GM12891 (cell line): ENCODE measurements at regions not wholly inside any gene's neighbourhood (a gene's known extent, or its start where the extent isn't known, plus 50 kb on each side); places are given as distances from the start of the nearest gene placed in this dataset.

Experiments used
- POLR2A ChIP-seq: IDR thresholded peaks from 2 replicates; pipeline ENCODE4 v1.6.1; 2011; ENCODE audit warnings: low read depth, low read length, control low read depth
- POLR2AphosphoS5 ChIP-seq: IDR thresholded peaks from 2 replicates; pipeline ENCODE4 v1.6.1; 2011; ENCODE audit warnings: low read depth, low read length, control low read depth
- TAF1 ChIP-seq: IDR thresholded peaks from 2 replicates; pipeline ENCODE4 v1.6.1; 2011; ENCODE audit warnings: low read depth, low read length, control low read depth

DNA sequence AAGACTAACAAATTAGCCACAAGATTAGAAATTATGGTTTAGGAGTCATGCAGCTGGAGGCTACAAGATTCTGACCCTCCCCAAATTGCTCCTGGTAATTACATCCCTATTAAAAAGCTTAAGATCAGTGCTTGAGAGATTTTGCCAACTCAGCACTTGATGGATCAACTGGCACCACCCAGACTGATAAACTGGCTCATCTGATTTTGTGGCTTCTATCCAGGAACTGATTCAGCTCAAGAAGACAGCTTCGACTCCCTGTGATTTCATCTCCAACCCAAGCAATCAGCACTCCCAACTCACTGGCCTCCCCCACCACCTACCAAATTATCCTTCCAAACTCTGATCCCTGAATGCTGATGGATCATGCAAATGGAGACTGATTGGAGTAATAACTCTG is 94.8 kb downstream of the TNFRSF13B start:
- TF ChIP-seq POLR2A (no peak), POLR2AphosphoS5 (no peak), TAF1 (no peak)
